BLaER1 (cell line): ENCODE measurements at regions not wholly inside any gene's neighbourhood (a gene's known extent, or its start where the extent isn't known, plus 50 kb on each side); places are given as distances from the start of the nearest gene placed in this dataset.
"Not testable (repeated sequence)": the region's sequence is repeated elsewhere in the genome, so short reads cannot be mapped to it uniquely, and the experiment has no call there.

Experiments used
- H3K27ac ChIP-seq: shearing (Covaris generic); formaldehyde crosslinking; 2 replicates; pipeline ENCODE4 v1.8.1; 2022
- H3K27me3 ChIP-seq: shearing (Covaris generic); formaldehyde crosslinking; 2 replicates; pipeline ENCODE4 v1.8.1; 2022
- H3K36me3 ChIP-seq: shearing (Covaris generic); formaldehyde crosslinking; 2 replicates; pipeline ENCODE4 v1.8.1; 2022
- H3K4me1 ChIP-seq: shearing (Covaris generic); formaldehyde crosslinking; 2 replicates; pipeline ENCODE4 v1.8.1; 2022
- H3K4me2 ChIP-seq: shearing (Covaris generic); formaldehyde crosslinking; 2 replicates; pipeline ENCODE4 v1.8.1; 2022
- H3K4me3 ChIP-seq: shearing (Covaris generic); formaldehyde crosslinking; 2 replicates; pipeline ENCODE4 v1.8.1; 2022
- H3K9ac ChIP-seq: shearing (Covaris generic); formaldehyde crosslinking; 2 replicates; pipeline ENCODE4 v1.8.1; 2022
- H3K9me3 ChIP-seq: shearing (Covaris generic); formaldehyde crosslinking; 2 replicates; pipeline ENCODE4 v1.8.1; 2022
- H4K20me1 ChIP-seq: shearing (Covaris generic); formaldehyde crosslinking; 2 replicates; pipeline ENCODE4 v1.8.1; 2022
- Cebpa-rat ChIP-seq: shearing (Covaris generic); IDR thresholded peaks from 2 replicates; pipeline ENCODE4 v1.8.1; 2022

DNA sequence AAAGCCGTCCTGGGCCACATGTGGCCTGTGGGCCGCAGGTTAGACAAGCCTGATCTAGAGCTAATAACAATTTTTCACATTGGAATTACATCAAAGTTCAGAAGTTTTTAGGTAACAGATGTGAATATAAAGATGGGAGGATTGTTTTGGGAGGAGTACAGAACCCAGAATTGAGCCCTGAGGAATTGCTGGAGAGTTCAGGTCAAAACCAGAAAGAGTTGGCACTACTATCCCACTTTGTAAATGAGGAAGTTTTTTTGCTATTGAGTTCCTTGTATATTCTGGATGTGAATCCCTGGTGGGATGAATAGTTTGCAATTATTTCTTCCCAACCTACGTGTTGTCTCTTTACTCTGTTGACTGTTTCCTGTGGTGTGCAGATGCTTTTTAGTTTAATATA is 109.5 kb upstream of the LIPC start:
- Histone ChIP-seq H3K27ac (no peak overlapping the region), H3K9ac (no peak overlapping the region), H3K9me3 (peaks cover 28% of the 10 kb centered on the region), H3K4me3 (no peak overlapping the region), H3K27me3 (no peaks in the 10 kb centered on the region), H3K4me1 (peaks cover 12% of the 10 kb centered on the region), H3K4me2 (peak overlapping the region; percentile 9; the same call in 1 of the 2 replicates), H4K20me1 (no peaks in the 10 kb centered on the region), H3K36me3 (no peaks in the 10 kb centered on the region)
- TF ChIP-seq Cebpa-rat: no peak

DNA sequence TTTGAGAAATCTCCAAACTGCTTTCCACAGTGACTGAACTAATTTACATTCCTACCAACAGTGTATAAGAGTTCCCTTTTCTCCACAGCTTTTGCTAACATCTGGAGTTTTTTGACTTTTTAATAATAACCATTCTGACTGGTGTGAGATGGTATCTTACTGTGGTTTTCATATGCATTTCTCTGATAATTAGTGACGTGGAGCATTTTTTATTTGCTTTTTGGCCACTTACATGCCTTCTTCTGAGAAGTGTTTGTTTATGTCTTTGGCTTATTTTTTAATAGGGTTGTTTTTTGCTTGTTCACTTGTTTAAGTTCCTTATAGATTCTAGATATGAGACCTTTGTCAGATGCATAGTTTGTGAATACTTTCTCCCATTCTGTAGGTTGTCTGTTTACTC is 108.5 kb upstream of the LIPC start:
- not testable (repeated sequence) for H3K9ac ChIP-seq, H4K20me1 ChIP-seq, H3K27me3 ChIP-seq, H3K4me2 ChIP-seq, H3K4me3 ChIP-seq, H3K27ac ChIP-seq, H3K36me3 ChIP-seq
- peaks cover 12% of the 10 kb centered on the region for H3K4me1 ChIP-seq
- H3K9me3 ChIP-seq: peaks cover 23% of the 10 kb centered on the region

DNA sequence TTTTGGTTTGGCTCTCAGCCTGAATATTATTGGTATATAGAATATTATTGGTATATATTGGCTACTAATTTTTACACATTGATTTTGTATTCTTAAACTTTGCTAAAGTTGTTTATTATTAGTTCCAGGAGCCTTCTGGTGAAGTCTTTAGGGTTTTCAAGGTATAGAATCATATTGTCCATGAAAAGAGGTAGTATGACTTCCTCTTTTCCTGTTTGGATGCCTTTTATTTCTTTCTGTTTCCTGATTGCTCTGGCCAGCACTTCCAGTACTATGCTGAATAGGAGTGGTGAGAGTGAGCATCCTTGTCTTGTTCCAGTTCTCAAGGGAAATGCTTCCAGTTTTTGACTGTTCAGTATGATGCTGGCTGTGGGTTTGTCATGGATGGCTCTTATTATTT is 107.3 kb upstream of the LIPC start:
- peaks cover 19% of the 10 kb centered on the region for H3K9me3 ChIP-seq
- no peaks in the 10 kb centered on the region for H3K27me3 ChIP-seq
- H3K27ac ChIP-seq: no peak overlapping the region
- no peak overlapping the region for H3K9ac ChIP-seq
- H3K4me2 ChIP-seq: no peak overlapping the region
- H3K36me3 ChIP-seq: no peaks in the 10 kb centered on the region
- no peak for TF ChIP-seq Cebpa-rat
- H3K4me3 ChIP-seq: no peak overlapping the region
- H4K20me1 ChIP-seq: no peaks in the 10 kb centered on the region
- peaks cover 12% of the 10 kb centered on the region for H3K4me1 ChIP-seq

DNA sequence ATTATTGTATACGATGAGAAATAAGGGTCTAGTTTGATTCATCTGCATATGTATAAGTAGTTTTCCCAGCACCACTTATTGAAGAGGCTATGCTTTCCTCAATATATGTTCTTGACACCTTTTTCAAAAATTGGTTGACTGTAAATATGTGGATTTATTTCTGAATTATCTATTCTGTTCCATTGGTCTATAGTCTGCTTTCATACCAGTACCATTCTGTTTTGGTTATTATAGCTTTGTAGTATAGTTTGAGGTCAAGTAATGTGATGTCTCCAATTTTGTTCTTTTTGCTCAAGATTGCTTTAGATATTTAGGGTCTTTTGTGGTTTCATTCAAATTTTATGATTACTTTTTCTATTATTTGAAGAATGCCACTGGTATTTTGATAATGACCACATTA is 103.8 kb upstream of the LIPC start:
- Histone ChIP-seq H3K27me3 (no peaks in the 10 kb centered on the region), H3K4me1 (peaks cover 34% of the 10 kb centered on the region), H3K9ac (no peak overlapping the region), H3K36me3 (no peaks in the 10 kb centered on the region), H3K9me3 (peaks cover 4% of the 10 kb centered on the region; the same call in 1 of the 2 replicates), H4K20me1 (no peaks in the 10 kb centered on the region), H3K27ac (no peak overlapping the region), H3K4me3 (no peak overlapping the region), H3K4me2 (no peak overlapping the region)
- TF ChIP-seq Cebpa-rat: no peak

GRCh38 chr15:58329211-58329610 is 102.6 kb upstream of the LIPC start:
- no peak overlapping the region for H3K9ac ChIP-seq
- peaks cover 41% of the 10 kb centered on the region for H3K4me1 ChIP-seq
- no peak overlapping the region for H3K4me3 ChIP-seq
- no peaks in the 10 kb centered on the region for H3K27me3 ChIP-seq
- no peak overlapping the region for H3K4me2 ChIP-seq
- H3K27ac ChIP-seq: no peak overlapping the region
- TF ChIP-seq Cebpa-rat: no peak
- no peaks in the 10 kb centered on the region for H3K36me3 ChIP-seq
- H4K20me1 ChIP-seq: no peaks in the 10 kb centered on the region
- H3K9me3 ChIP-seq: peaks cover 4% of the 10 kb centered on the region; the same call in 1 of the 2 replicates

DNA sequence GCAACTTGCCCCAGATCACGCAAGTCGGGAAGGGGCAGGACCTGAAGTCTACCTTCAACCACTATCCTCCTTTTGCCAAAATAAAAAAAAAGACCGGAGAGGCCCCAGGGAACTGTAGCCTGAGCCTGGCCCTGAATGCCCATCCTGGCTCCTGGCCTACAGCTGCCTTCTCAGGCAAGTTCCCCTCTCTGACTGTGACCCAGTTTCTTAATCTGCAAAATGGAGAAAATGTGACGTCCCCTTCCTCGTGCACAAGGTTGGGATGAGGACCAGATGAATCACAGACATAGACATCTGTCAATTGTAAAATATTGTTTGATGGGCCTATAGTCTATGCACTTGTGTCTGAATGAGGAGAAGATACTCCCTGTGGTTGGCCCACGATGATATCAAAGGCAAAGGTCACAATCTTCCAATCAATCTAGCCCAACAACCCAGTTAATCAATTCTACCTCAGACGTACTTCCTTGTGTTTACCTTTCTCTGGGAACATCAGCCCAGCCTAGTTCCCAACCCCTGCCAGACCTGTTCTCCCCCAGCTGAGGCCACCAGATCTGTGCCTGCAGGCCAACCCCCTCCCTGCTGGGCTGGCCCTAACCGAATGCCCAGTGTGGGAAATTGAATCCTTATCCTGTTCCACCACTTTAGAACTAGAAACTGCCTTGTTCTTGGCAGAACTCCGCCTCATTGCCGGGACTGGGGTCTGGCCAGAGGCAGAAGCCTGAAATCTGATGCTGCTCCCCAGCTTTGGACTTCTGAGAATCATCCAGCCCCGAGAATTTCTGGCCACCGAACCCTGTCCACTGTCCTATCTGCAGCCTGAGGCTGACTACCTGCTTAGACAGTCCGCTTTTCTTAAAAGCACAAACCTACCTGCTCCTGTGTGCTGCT is 101.8 kb upstream of the LIPC start:
- no peak overlapping the region for H3K4me3 ChIP-seq
- H3K27ac ChIP-seq: no peak overlapping the region
- H3K4me2 ChIP-seq: peak overlapping the region; percentile 76
- no peak overlapping the region for H3K9ac ChIP-seq
- no peaks in the 10 kb centered on the region for H4K20me1 ChIP-seq
- no peak for TF ChIP-seq Cebpa-rat
- peaks cover 45% of the 10 kb centered on the region for H3K4me1 ChIP-seq
- H3K36me3 ChIP-seq: no peaks in the 10 kb centered on the region
- peaks cover 4% of the 10 kb centered on the region; the same call in 1 of the 2 replicates for H3K9me3 ChIP-seq
- H3K27me3 ChIP-seq: no peaks in the 10 kb centered on the region

- H3K4me2 ChIP-seq: peak overlapping the region; percentile 76
- H3K27me3 ChIP-seq: no peaks in the 10 kb centered on the region
- H3K9ac ChIP-seq: no peak overlapping the region
- peaks cover 4% of the 10 kb centered on the region; the same call in 1 of the 2 replicates for H3K9me3 ChIP-seq
- H3K4me1 ChIP-seq: peaks cover 53% of the 10 kb centered on the region
- H3K27ac ChIP-seq: peak overlapping the region; percentile 59; the same call in 1 of the 2 replicates
- H3K4me3 ChIP-seq: peak overlapping the region; percentile 24
- TF ChIP-seq Cebpa-rat: no peak
- no peaks in the 10 kb centered on the region for H3K36me3 ChIP-seq
- H4K20me1 ChIP-seq: no peaks in the 10 kb centered on the region
Measured at GRCh38 chr15:58330741-58331559, 100.8 kb upstream of the LIPC start.

- H4K20me1 ChIP-seq: no peaks in the 10 kb centered on the region
- H3K36me3 ChIP-seq: no peaks in the 10 kb centered on the region
- no peak for TF ChIP-seq Cebpa-rat
- no peaks in the 10 kb centered on the region for H3K27me3 ChIP-seq
- peak overlapping the region; percentile 22; the same call in 1 of the 2 replicates for H3K9ac ChIP-seq
- peak overlapping the region; percentile 24 for H3K4me3 ChIP-seq
- H3K9me3 ChIP-seq: peaks cover 4% of the 10 kb centered on the region; the same call in 1 of the 2 replicates
- peaks cover 59% of the 10 kb centered on the region for H3K4me1 ChIP-seq
- peak overlapping the region; percentile 59; the same call in 1 of the 2 replicates for H3K27ac ChIP-seq
- H3K4me2 ChIP-seq: peak overlapping the region; percentile 76
Measured at GRCh38 chr15:58331560-58331912, 100.3 kb upstream of the LIPC start.

- no peak for TF ChIP-seq Cebpa-rat
- peaks cover 4% of the 10 kb centered on the region; the same call in 1 of the 2 replicates for H3K9me3 ChIP-seq
- peak overlapping the region; percentile 76 for H3K4me2 ChIP-seq
- H3K27ac ChIP-seq: peak overlapping the region; percentile 59
- no peaks in the 10 kb centered on the region for H3K27me3 ChIP-seq
- H4K20me1 ChIP-seq: no peaks in the 10 kb centered on the region
- H3K9ac ChIP-seq: peak overlapping the region; percentile 22; the same call in 1 of the 2 replicates
- H3K4me1 ChIP-seq: peaks cover 60% of the 10 kb centered on the region
- peak overlapping the region; percentile 24; the same call in 1 of the 2 replicates for H3K4me3 ChIP-seq
- no peaks in the 10 kb centered on the region for H3K36me3 ChIP-seq
Measured at GRCh38 chr15:58331913-58332675, 99.7 kb upstream of the LIPC start.
